ENCODE measurements at regions not wholly inside any gene's neighbourhood (a gene's known extent, or its start where the extent isn't known, plus 50 kb on each side); places are given as distances from the start of the nearest gene placed in this dataset.
"Not testable (repeated sequence)": the region's sequence is repeated elsewhere in the genome, so short reads cannot be mapped to it uniquely, and the experiment has no call there.

DNA sequence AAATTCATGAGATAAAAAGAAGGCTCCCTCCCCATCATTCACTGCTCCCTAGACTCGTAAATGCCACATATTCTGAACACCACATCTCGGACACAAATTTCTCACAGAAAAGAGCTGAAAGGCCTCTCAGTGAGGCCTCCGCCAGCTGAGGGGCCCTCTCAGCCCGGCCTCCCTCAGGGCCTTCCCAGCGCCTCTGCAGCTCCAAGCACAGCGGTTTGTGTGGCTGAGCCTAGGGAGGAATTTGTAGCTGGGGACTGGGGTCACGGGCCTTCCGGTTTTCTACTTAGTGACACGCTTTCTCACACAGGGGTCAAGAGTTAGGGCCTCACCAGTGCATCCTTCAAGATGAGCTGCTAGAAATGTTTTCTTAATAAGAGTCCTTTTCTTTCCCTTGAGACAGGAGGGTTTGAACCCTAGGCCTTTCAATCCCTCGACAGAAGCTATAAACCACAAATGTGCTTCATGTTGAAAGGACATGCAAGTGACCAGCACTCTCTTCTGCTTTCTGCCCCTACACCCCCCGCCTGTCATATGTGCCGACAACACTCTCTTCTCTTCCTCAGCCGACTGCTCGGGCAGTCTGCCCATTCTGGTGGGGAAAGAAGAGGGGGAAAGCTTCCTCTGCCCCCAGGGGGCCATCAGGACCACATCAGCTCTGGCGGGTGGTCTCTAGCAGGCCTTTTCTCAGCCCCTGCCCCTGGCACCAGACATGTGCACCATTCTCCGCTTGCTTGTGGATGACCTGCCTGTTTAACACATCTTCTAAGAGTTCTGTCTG is 104.9 kb downstream of the CHIC2 start:
- Mint-ChIP-seq H3K9me3 (no peaks in the 10 kb centered on the region), H3K36me3 (ENCODE audit: insufficient read depth) (no peaks in the 10 kb centered on the region), H3K27me3 (no peaks in the 10 kb centered on the region), H3K4me3 (no peak overlapping the region), H3K27ac (ENCODE audit: low read depth) (no peak overlapping the region), H3K4me1 (no peaks in the 10 kb centered on the region)
- ATAC-seq (replicated peaks; ENCODE audit: extremely low read depth, poor library complexity, severe bottlenecking) = no peak
- no peak for DNase-seq (ENCODE audit: low spot score in 2 of 2)

DNA sequence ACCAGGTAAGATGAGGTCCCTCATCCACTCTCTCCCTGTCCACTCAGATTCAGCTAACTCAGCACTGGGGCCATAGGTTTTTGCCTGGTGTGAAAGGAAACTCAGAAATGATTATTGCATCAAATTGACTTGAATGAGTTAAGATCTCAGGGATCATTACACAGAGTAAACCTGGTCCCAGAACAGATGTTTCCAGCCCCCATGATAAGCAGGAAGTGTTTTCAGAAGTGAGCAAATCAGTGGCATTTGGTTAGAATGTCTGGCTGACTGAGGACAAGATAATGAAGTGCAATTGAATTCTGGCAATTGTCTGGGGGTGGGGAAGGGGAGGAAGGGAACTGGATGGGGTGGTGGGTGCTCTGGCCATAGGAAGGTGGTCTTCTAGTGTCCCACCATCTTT is 108.0 kb downstream of the CHIC2 start:
- Mint-ChIP-seq H3K27me3 (no peaks in the 10 kb centered on the region), H3K36me3 (ENCODE audit: insufficient read depth) (no peaks in the 10 kb centered on the region), H3K9me3 (no peaks in the 10 kb centered on the region), H3K4me1 (no peaks in the 10 kb centered on the region), H3K27ac (ENCODE audit: low read depth) (no peak overlapping the region), H3K4me3 (no peak overlapping the region)
- ATAC-seq (replicated peaks; ENCODE audit: extremely low read depth, poor library complexity, severe bottlenecking) (no peak), DNase-seq (ENCODE audit: low spot score in 2 of 2) (no peak)

DNA sequence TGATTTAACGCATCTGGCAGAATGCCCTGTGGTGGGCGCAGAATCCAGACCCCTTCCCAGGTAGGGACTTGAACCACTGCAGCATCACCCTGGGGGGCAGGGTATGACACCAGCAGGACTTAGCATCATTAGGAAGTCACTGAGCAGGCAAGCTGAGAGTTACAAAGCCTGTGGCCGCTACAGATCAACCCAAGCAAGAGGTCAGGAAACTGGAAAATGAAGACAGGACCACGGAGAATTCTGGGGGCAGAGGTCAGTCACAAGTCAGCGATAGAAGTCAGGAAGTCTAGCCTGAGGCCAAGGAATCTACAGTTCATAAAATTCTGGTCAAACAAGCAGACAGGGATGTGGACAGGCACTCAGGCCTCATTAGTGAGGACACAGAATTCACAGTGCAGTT is 108.4 kb downstream of the CHIC2 start:
- H3K36me3 Mint-ChIP-seq (ENCODE audit: insufficient read depth) = no peaks in the 10 kb centered on the region
- no peaks in the 10 kb centered on the region for H3K4me1 Mint-ChIP-seq
- no peak overlapping the region for H3K27ac Mint-ChIP-seq (ENCODE audit: low read depth)
- H3K27me3 Mint-ChIP-seq = no peaks in the 10 kb centered on the region
- DNase-seq (ENCODE audit: low spot score in 2 of 2) = no peak
- no peaks in the 10 kb centered on the region for H3K9me3 Mint-ChIP-seq
- ATAC-seq (replicated peaks; ENCODE audit: extremely low read depth, poor library complexity, severe bottlenecking) = no peak
- no peak overlapping the region for H3K4me3 Mint-ChIP-seq

DNA sequence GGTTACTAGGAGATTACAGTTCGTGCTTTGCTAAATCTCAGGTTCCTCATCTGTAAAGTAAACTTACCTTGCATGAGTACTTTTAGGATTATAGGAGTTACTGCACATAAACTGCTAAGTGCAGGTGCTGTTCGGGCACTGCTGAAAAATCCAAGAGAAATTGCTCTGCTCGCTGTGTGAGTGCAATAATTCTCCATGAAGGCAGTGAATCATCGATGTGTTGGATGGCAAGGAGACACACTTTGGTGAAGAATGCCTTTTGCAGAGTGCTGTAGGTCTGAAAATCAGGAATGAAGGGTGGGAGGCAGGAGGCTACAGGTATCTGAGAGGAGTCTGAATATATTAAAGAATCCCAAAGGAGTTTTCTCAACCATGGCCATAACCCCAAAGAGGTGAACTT is 113.0 kb downstream of the CHIC2 start:
- DNase-seq (ENCODE audit: low spot score in 2 of 2) (no peak), ATAC-seq (replicated peaks; ENCODE audit: extremely low read depth, poor library complexity, severe bottlenecking) (no peak)
- Mint-ChIP-seq H3K9me3 (no peaks in the 10 kb centered on the region), H3K4me3 (no peak overlapping the region), H3K4me1 (no peaks in the 10 kb centered on the region), H3K36me3 (ENCODE audit: insufficient read depth) (no peaks in the 10 kb centered on the region), H3K27me3 (no peaks in the 10 kb centered on the region), H3K27ac (ENCODE audit: low read depth) (no peak overlapping the region)

DNA sequence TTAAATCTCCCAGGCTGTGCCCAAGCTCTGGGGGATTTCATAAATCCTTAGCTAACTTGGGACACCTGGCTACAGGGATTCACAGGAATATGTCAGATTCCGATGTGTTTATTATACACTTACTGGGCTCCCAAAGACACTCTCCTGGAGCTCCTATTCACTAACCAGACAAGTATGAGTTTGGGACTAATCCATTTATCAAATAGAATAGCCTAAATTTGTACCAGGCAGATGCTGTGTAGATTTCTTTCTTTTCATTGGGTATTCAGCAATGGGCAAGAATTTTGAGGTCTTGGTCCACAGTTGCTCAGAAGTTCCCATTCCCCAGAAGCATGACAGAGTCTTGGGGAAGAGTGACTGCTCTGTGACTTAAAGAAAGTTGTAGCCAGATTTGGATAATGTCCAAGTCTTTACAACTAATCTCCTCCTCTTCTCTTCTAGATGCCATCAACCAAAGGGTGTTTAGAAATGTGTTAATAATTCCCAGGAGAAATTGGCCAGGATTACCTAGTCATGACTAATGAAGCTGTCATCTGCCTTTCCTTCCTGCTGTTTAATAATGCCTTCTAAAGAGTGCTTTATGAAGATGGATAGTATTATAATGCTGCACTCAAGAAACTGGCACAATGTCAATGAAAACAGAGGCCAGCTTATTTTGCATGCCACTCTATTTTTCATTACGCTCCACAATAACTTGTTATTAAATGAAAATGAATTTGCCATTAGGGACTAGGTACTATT is 120.9 kb downstream of the CHIC2 start:
- Mint-ChIP-seq H3K36me3 (ENCODE audit: insufficient read depth) (no peaks in the 10 kb centered on the region), H3K4me1 (no peaks in the 10 kb centered on the region), H3K27ac (ENCODE audit: low read depth) (no peak overlapping the region), H3K27me3 (no peaks in the 10 kb centered on the region), H3K9me3 (no peaks in the 10 kb centered on the region), H3K4me3 (no peak overlapping the region)
- DNase-seq (ENCODE audit: low spot score in 2 of 2) (no peak), ATAC-seq (replicated peaks; ENCODE audit: extremely low read depth, poor library complexity, severe bottlenecking) (no peak)

DNA sequence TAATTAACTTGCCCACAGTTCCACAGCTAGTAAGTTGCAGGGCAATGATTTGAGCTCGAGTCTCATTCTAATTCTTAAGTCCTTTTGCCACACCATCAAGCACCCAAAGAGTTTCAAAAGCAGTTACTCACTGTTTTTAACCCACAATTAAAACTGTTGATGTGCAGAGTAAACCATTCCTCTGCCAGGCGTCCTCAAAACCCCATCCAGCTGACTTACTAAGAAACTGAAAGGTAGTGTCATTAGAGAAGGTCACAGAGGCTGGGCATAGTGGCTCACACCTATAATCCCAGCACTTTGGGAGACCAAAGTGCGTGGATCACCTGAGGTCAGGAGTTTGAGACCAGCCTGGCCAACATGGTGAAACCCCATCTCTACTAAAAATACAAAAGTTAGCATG is 121.7 kb downstream of the CHIC2 start:
- no peaks in the 10 kb centered on the region for H3K36me3 Mint-ChIP-seq (ENCODE audit: insufficient read depth)
- H3K4me1 Mint-ChIP-seq = no peaks in the 10 kb centered on the region
- ATAC-seq (replicated peaks; ENCODE audit: extremely low read depth, poor library complexity, severe bottlenecking) = no peak
- H3K4me3 Mint-ChIP-seq = no peak overlapping the region
- H3K27me3 Mint-ChIP-seq = no peaks in the 10 kb centered on the region
- no peak overlapping the region for H3K27ac Mint-ChIP-seq (ENCODE audit: low read depth)
- no peak for DNase-seq (ENCODE audit: low spot score in 2 of 2)
- no peaks in the 10 kb centered on the region for H3K9me3 Mint-ChIP-seq

DNA sequence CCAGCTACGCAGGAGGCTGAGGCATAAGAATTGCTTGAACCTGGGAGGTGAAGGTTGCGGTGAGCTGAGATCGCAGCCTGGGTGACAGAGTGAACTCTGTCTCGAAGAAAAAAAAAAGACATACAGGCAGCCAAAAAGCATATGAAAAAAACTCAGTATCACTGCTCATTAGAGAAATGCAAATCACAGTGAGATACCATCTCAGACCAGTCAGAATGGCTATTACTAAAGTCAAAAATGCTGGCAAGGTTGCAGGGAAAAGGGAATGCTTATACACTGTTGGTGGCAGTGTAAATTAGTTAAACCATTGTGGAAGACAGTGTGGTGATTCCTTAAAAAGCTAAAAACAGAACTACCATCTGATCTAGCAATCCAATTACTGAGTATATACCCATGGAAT is 123.1 kb downstream of the CHIC2 start:
- H3K27me3 Mint-ChIP-seq = no peaks in the 10 kb centered on the region
- no peak overlapping the region for H3K4me3 Mint-ChIP-seq
- ATAC-seq (replicated peaks; ENCODE audit: extremely low read depth, poor library complexity, severe bottlenecking) (no peak), DNase-seq (ENCODE audit: low spot score in 2 of 2) (no peak)
- no peaks in the 10 kb centered on the region for H3K4me1 Mint-ChIP-seq
- no peaks in the 10 kb centered on the region for H3K36me3 Mint-ChIP-seq (ENCODE audit: insufficient read depth)
- H3K9me3 Mint-ChIP-seq = no peaks in the 10 kb centered on the region
- H3K27ac Mint-ChIP-seq (ENCODE audit: low read depth) = no peak overlapping the region

DNA sequence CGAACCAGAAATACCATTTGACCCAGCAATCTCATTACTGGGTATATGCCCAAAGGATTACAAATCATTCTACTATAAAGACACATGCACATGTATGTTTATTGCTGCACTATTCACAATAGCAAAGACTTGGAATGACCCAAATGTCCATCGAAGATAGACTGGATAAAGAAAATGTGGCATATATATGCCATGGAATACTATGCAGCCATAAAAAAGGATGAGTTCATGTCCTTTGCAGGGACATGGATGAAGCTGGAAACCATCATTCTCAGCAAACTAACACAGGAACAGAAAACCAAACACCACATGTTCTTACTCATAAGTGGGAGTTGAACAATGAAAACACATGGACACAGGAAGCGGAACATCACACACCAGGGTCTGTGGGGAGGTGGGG is 124.5 kb downstream of the CHIC2 start:
- not testable (repeated sequence) for H3K27ac Mint-ChIP-seq (ENCODE audit: low read depth); H3K4me1 Mint-ChIP-seq; ATAC-seq (replicated peaks; ENCODE audit: extremely low read depth, poor library complexity, severe bottlenecking); H3K36me3 Mint-ChIP-seq (ENCODE audit: insufficient read depth); DNase-seq (ENCODE audit: low spot score in 2 of 2); H3K9me3 Mint-ChIP-seq; H3K27me3 Mint-ChIP-seq; H3K4me3 Mint-ChIP-seq

DNA sequence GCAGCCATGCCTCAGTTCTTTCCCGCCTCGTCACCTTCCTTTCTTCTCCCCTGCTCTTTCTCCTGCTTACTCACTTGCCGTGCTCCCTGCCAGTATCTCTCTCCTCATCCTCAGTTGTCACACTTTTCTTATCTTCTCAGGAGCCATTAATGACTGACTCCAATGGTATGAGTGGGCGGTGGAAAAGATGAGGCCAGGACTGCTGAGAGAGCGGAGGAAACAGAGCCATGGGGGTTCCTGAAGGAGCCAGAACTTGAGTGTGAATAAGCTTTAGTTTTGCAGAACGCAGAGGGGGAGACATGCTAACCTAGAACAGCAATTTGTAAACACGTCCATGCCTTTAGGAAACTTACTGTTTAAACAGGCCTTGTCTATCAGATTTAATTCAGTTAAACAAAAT is 126.5 kb downstream of the CHIC2 start:
- Mint-ChIP-seq H3K27ac (ENCODE audit: low read depth) (no peak overlapping the region), H3K9me3 (no peaks in the 10 kb centered on the region), H3K4me1 (no peaks in the 10 kb centered on the region), H3K4me3 (no peak overlapping the region), H3K36me3 (ENCODE audit: insufficient read depth) (no peaks in the 10 kb centered on the region), H3K27me3 (no peaks in the 10 kb centered on the region)
- ATAC-seq (replicated peaks; ENCODE audit: extremely low read depth, poor library complexity, severe bottlenecking) = no peak
- DNase-seq (ENCODE audit: low spot score in 2 of 2) = no peak

DNA sequence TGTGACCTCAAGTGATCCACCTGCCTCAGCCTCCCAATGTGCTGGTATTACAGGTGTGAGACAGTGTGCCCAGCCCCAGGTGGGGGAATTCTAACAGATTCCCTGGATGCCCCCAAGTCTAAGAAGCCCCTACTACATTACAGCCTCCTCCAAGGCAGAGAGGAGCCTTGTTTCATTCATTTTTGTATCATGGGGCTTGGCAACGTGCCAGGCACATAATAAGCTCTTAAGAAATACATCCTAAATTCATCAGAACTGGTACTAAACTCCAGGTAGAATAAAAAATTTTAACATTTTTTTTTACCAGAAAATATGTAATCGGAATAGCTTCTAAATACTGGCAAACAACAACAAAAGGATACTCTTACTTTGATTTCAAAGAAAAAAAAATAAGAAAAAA is 127.1 kb downstream of the CHIC2 start:
- H3K27ac Mint-ChIP-seq (ENCODE audit: low read depth) = no peak overlapping the region
- no peaks in the 10 kb centered on the region for H3K9me3 Mint-ChIP-seq
- no peaks in the 10 kb centered on the region for H3K4me1 Mint-ChIP-seq
- no peaks in the 10 kb centered on the region for H3K36me3 Mint-ChIP-seq (ENCODE audit: insufficient read depth)
- H3K4me3 Mint-ChIP-seq = no peak overlapping the region
- ATAC-seq (replicated peaks; ENCODE audit: extremely low read depth, poor library complexity, severe bottlenecking) (no peak), DNase-seq (ENCODE audit: low spot score in 2 of 2) (no peak)
- H3K27me3 Mint-ChIP-seq = no peaks in the 10 kb centered on the region

DNA sequence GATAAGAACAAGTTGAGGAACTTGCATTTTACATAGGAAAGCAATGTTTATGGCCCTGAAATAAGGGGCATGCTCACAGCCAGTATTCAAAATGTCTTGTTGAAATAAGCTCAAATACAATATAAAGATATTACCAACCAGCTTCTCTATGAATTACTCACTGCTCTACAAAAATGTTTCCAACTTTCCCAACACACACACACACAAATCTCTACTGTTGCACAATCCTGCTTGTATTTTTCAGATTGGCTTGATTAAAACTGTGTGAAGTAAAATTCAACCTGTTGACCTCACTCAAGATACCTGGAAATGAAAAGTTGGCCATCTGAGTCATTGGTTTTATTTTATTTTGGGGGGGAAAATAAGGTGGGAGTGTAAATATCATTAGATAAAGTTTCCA is 128.6 kb downstream of the CHIC2 start:
- H3K36me3 Mint-ChIP-seq (ENCODE audit: insufficient read depth) = no peaks in the 10 kb centered on the region
- no peaks in the 10 kb centered on the region for H3K9me3 Mint-ChIP-seq
- no peaks in the 10 kb centered on the region for H3K4me1 Mint-ChIP-seq
- ATAC-seq (replicated peaks; ENCODE audit: extremely low read depth, poor library complexity, severe bottlenecking) (no peak), DNase-seq (ENCODE audit: low spot score in 2 of 2) (no peak)
- no peak overlapping the region for H3K27ac Mint-ChIP-seq (ENCODE audit: low read depth)
- H3K27me3 Mint-ChIP-seq = no peaks in the 10 kb centered on the region
- no peak overlapping the region for H3K4me3 Mint-ChIP-seq

DNA sequence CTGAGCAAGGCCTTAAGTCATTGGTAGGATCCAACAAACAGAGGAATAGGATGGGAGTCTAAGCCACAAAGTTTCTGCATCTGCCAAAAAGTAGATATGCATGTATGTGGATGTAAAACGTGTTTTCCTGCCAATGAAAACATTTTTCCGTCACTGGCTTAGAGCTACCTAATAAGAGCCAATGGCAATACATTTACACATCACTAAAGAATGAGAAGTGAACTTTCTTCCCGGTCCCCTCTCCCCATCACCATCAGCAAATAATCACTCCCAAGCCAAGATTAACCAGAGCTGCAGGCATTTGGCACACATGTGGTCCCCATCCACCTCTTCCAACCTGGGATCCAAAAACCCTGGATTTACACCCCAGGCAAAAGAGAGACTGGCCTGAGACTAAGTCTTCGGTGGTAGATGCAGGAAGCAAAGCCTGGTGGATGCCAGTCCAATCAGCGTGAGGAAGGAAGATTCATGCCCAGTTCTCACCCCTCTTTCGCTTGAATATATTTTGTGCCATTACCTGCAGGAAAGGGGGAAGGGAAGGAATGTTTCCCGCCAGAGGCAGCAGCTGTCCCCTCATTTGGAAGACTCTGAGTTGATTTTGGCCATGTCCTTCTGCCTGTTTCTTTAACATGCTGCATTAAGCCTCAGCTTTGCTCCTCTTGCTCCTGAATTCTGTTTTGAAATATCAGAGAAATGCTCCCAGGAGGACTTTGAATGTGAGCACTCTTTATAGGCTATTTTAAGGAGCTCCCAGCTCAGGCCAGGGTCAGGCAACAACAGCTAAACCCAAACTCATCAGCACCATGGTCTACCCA is 131.4 kb downstream of the CHIC2 start:
- Mint-ChIP-seq H3K4me1 (no peaks in the 10 kb centered on the region), H3K4me3 (no peak overlapping the region), H3K9me3 (no peaks in the 10 kb centered on the region), H3K27me3 (no peaks in the 10 kb centered on the region), H3K36me3 (ENCODE audit: insufficient read depth) (no peaks in the 10 kb centered on the region), H3K27ac (ENCODE audit: low read depth) (no peak overlapping the region)
- no peak for DNase-seq (ENCODE audit: low spot score in 2 of 2)
- ATAC-seq (replicated peaks; ENCODE audit: extremely low read depth, poor library complexity, severe bottlenecking) = no peak

Measured in central memory CD8-positive, alpha-beta T cell (primary cell).